H9 (cell line): ENCODE measurements at regions not wholly inside any gene's neighbourhood (a gene's known extent, or its start where the extent isn't known, plus 50 kb on each side); places are given as distances from the start of the nearest gene placed in this dataset.

ENCODE experiments used
- DNase-seq: peaks from one replicate; pipeline ENCODE4 v3.0.0-alpha.2; 2017
- H2AFZ ChIP-seq: one replicate; pipeline ENCODE4 v1.6.1; 2013; ENCODE audit warnings: mild to moderate bottlenecking, low read length, control low read depth, moderate library complexity
- H2AK5ac ChIP-seq: 2 replicates; pipeline ENCODE4 v1.6.1; 2013; ENCODE audit warnings: low read length, control low read depth, mixed read lengths; ENCODE audit not compliant: insufficient read length
- H2BK120ac ChIP-seq: one replicate; pipeline ENCODE4 v1.6.1; 2013; ENCODE audit warnings: low read depth, mild to moderate bottlenecking, low read length, control low read depth, inconsistent platforms; ENCODE audit not compliant: poor library complexity, severe bottlenecking
- H2BK12ac ChIP-seq: 2 replicates; pipeline ENCODE4 v1.6.1; 2013; ENCODE audit warnings: low read length, control low read depth, mixed read lengths, low read depth; ENCODE audit not compliant: insufficient read length
- H2BK15ac ChIP-seq: 2 replicates; pipeline ENCODE4 v1.6.1; 2013; ENCODE audit warnings: low read depth, low read length, control low read depth
- H2BK20ac ChIP-seq: one replicate; pipeline ENCODE4 v1.6.1; 2013; ENCODE audit warnings: low read depth, mild to moderate bottlenecking, low read length, control low read depth, inconsistent platforms; ENCODE audit not compliant: poor library complexity, severe bottlenecking
- H2BK5ac ChIP-seq: 2 replicates; pipeline ENCODE4 v1.6.1; 2013; ENCODE audit warnings: low read length, control low read depth, mixed read lengths; ENCODE audit not compliant: insufficient read length
- H3K14ac ChIP-seq: 2 replicates; pipeline ENCODE4 v1.6.1; 2013; ENCODE audit warnings: low read length, control low read depth; ENCODE audit not compliant: insufficient read depth
- H3K18ac ChIP-seq: 2 replicates; pipeline ENCODE4 v1.6.1; 2013; ENCODE audit warnings: low read depth, mild to moderate bottlenecking, mixed read lengths, low read length, control low read depth; ENCODE audit not compliant: insufficient read length
- H3K23ac ChIP-seq: 2 replicates; pipeline ENCODE4 v1.6.1; 2013; ENCODE audit warnings: low read length, control low read depth, mixed read lengths, low read depth; ENCODE audit not compliant: insufficient read length
- H3K23me2 ChIP-seq: 2 replicates; pipeline ENCODE4 v1.6.1; 2013; ENCODE audit warnings: low read depth, mild to moderate bottlenecking, mixed read lengths, low read length, control low read depth; ENCODE audit not compliant: insufficient read length, poor library complexity, severe bottlenecking
- H3K27ac ChIP-seq: 2 replicates; pipeline ENCODE4 v1.5.1; 2013; ENCODE audit warnings: low read length, control low read depth, mixed read lengths, low read depth; ENCODE audit not compliant: insufficient read length
- H3K27me3 ChIP-seq: 2 replicates; pipeline ENCODE4 v1.6.1; 2013; ENCODE audit warnings: low read length, control low read depth, inconsistent platforms; ENCODE audit not compliant: insufficient read depth
- H3K4ac ChIP-seq: 2 replicates; pipeline ENCODE4 v1.6.1; 2013; ENCODE audit warnings: low read depth, mild to moderate bottlenecking, control low read depth, inconsistent platforms, low read length, moderate library complexity
- H3K4me1 ChIP-seq: 2 replicates; pipeline ENCODE4 v1.6.1; 2013; ENCODE audit warnings: low read length, control low read depth, inconsistent platforms; ENCODE audit not compliant: insufficient read depth
- H3K4me2 ChIP-seq: 2 replicates; pipeline ENCODE4 v1.6.1; 2013; ENCODE audit warnings: low read length, control low read depth, mixed read lengths; ENCODE audit not compliant: insufficient read length, insufficient read depth
- H3K56ac ChIP-seq: 2 replicates; pipeline ENCODE4 v1.6.1; 2013; ENCODE audit warnings: low read depth, mild to moderate bottlenecking, mixed read lengths, low read length, control low read depth; ENCODE audit not compliant: insufficient read length
- H3K79me1 ChIP-seq: 2 replicates; pipeline ENCODE4 v1.6.1; 2013; ENCODE audit warnings: low read depth, mild to moderate bottlenecking, moderate library complexity, low read length, control low read depth, inconsistent platforms; ENCODE audit not compliant: insufficient read depth, poor library complexity, severe bottlenecking
- H3K79me2 ChIP-seq: 2 replicates; pipeline ENCODE4 v1.6.1; 2013; ENCODE audit warnings: low read length, control low read depth, inconsistent platforms; ENCODE audit not compliant: insufficient read depth
- H3K9ac ChIP-seq: 2 replicates; pipeline ENCODE4 v1.6.1; 2013; ENCODE audit warnings: low read length, control low read depth, mixed read lengths; ENCODE audit not compliant: insufficient read length; ENCODE audit errors: extremely low read depth
- H3K9me3 ChIP-seq: one replicate; pipeline ENCODE4 v1.6.1; 2013; ENCODE audit warnings: low read depth, low read length, inconsistent platforms; ENCODE audit not compliant: control insufficient read depth
- H3T11ph ChIP-seq: one replicate; pipeline ENCODE4 v1.6.1; 2013; ENCODE audit warnings: mild to moderate bottlenecking, low read length, control low read depth, inconsistent platforms
- H4K20me1 ChIP-seq: one replicate; pipeline ENCODE4 v1.6.1; 2013; ENCODE audit not compliant: control insufficient read depth, insufficient read length, insufficient read depth
- H4K5ac ChIP-seq: 2 replicates; pipeline ENCODE4 v1.6.1; 2013; ENCODE audit warnings: low read depth, mild to moderate bottlenecking, mixed read lengths, low read length, control low read depth; ENCODE audit not compliant: insufficient read length
- H4K8ac ChIP-seq: replicated peaks from 2 replicates; pipeline ENCODE4 v1.6.1; 2013; ENCODE audit warnings: low read length, control low read depth, mixed read lengths, low read depth; ENCODE audit not compliant: insufficient read length
- H4K91ac ChIP-seq: 2 replicates; pipeline ENCODE4 v1.6.1; 2013; ENCODE audit warnings: low read depth, mild to moderate bottlenecking, moderate library complexity, mixed read lengths, low read length, control low read depth; ENCODE audit not compliant: insufficient read length
- H3K27ac Mint-ChIP-seq, 3 experiments: 2 replicates in 2 of 3; 3 replicates in 1 of 3; pipeline ENCODE4 v1.8.0; 2020 to 2021; ENCODE audit warnings: mixed read lengths in 3 of 3, mild to moderate bottlenecking in 1 of 3, moderate library complexity in 1 of 3
- H3K27me3 Mint-ChIP-seq: 2 replicates; pipeline ENCODE4 v1.8.0; 2021; ENCODE audit warnings: low read depth, mild to moderate bottlenecking, moderate library complexity, mixed read lengths
- H3K36me3 Mint-ChIP-seq, 3 experiments: 2 replicates in 2 of 3; 3 replicates in 1 of 3; pipeline ENCODE4 v1.8.0; 2020 to 2021; ENCODE audit warnings: low read depth in 3 of 3, mixed read lengths in 3 of 3; ENCODE audit not compliant: insufficient read depth in 1 of 3
- H3K4me1 Mint-ChIP-seq, 2 experiments: 2 replicates each; pipeline ENCODE4 v1.8.0; 2020; ENCODE audit warnings: mixed read lengths in 2 of 2
- H3K4me3 Mint-ChIP-seq, 2 experiments: 2 replicates in 1 of 2; 3 replicates in 1 of 2; pipeline ENCODE4 v1.8.0; 2020 to 2021; ENCODE audit warnings: mild to moderate bottlenecking in 2 of 2, mixed read lengths in 2 of 2, moderate library complexity in 1 of 2
- H3K9me3 Mint-ChIP-seq, 2 experiments: 2 replicates in 1 of 2; 3 replicates in 1 of 2; pipeline ENCODE4 v1.8.0; 2020; ENCODE audit warnings: mild to moderate bottlenecking in 2 of 2, mixed read lengths in 2 of 2, moderate library complexity in 1 of 2
- CTCF ChIP-seq: fragments of 200-600 bp; sonication (generic); conservative IDR thresholded peaks from 3 replicates; pipeline ENCODE4 v1.8.0; 2021; ENCODE audit warnings: antibody characterized with exemption, mild to moderate bottlenecking
- WGBS: extraction: QIAGEN DNeasy Blood & Tissue Kit; methylation state at CpG from one replicate; pipeline ENCODE4 v1.1.7; 2013; ENCODE audit warnings: missing lambda C conversion rate, low lambda C conversion rate, mixed read lengths; ENCODE audit not compliant: insufficient read length; ENCODE audit errors: extremely low coverage; 5-methylcytosine and 5-hydroxymethylcytosine counted together

GRCh38 chr5:89147031-89147430 is 264.0 kb upstream of the MEF2C start:
- Mint-ChIP-seq H3K9me3 (no peaks in the 10 kb centered on the region), H3K36me3 (no peaks in the 10 kb centered on the region), H3K27me3 (no peaks in the 10 kb centered on the region), H3K4me3 (no peak overlapping the region), H3K4me1 (no peaks in the 10 kb centered on the region), H3K27ac (no peak overlapping the region)
- no peaks in the 10 kb centered on the region for H3K9me3 ChIP-seq
- no peak for DNase-seq
- no peak overlapping the region for H2BK15ac ChIP-seq
- no peak overlapping the region for H2BK20ac ChIP-seq
- H3K4me1 ChIP-seq: no peaks in the 10 kb centered on the region
- H4K5ac ChIP-seq: no peak overlapping the region
- no peak overlapping the region for H3K56ac ChIP-seq
- H2AFZ ChIP-seq: no peak overlapping the region
- no peak overlapping the region for H3K14ac ChIP-seq
- H3K23ac ChIP-seq: no peak overlapping the region
- no peak overlapping the region for H3K18ac ChIP-seq
- H3K4ac ChIP-seq: no peak overlapping the region
- no peaks in the 10 kb centered on the region for H3K79me2 ChIP-seq
- H3K23me2 ChIP-seq: no peaks in the 10 kb centered on the region
- H4K91ac ChIP-seq: no peak overlapping the region
- no peak overlapping the region for H2BK120ac ChIP-seq
- TF ChIP-seq CTCF: no peak
- no peak overlapping the region for H3K27ac ChIP-seq
- no peaks in the 10 kb centered on the region for H3K27me3 ChIP-seq
- no peak overlapping the region for H3T11ph ChIP-seq
- no peak overlapping the region for H2AK5ac ChIP-seq
- H3K4me2 ChIP-seq: no peak overlapping the region
- H4K20me1 ChIP-seq: no peaks in the 10 kb centered on the region
- WGBS: no CpG with 5 or more reads among the region's 1 CpG
- H3K9ac ChIP-seq: no peak overlapping the region
- no peaks in the 10 kb centered on the region for H3K79me1 ChIP-seq
- H2BK5ac ChIP-seq: no peak overlapping the region
- H2BK12ac ChIP-seq: no peak overlapping the region
- H4K8ac ChIP-seq: no peak overlapping the region
